DOHH2 (cell line): ENCODE measurements at regions not wholly inside any gene's neighbourhood (a gene's known extent, or its start where the extent isn't known, plus 50 kb on each side); places are given as distances from the start of the nearest gene placed in this dataset.

Experiments
- EZH2phosphoT487 ChIP-seq: fragments of 200-600 bp; sonication (generic); IDR thresholded peaks from 2 replicates; pipeline ENCODE4 v1.6.1; 2017; ENCODE audit warnings: borderline replicate concordance, mild to moderate bottlenecking, antibody characterized with exemption, low read length, moderate library complexity, mixed read lengths
- TF ChIP-seq, protein P1 (sequence below): fragments of 200-600 bp; sonication (generic); IDR thresholded peaks from one replicate; pipeline ENCODE4 v1.5.1; 2014; ENCODE audit warnings: antibody characterized with exemption, mild to moderate bottlenecking, low read depth, low read length; ENCODE audit not compliant: poor library complexity, severe bottlenecking

DNA sequence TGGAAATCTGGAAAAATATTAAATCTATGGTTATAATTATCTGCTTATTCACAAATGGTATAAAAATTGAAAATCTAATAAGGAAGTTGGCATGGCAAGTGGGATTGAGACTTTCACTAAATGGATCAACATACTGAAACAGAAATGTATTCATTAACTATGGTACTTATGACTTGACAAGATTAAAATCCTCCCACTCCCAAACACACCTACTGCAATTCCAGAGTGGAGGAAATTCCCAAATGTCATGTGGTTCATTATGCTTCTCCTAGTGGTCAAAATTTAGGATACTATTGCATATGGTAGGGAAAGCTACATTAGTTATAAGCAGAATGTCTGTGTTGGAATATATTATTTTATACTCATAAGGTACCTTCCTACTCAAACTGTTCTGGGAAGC, 265.3 kb upstream of the PRICKLE1 start:
- TF ChIP-seq, protein P1, sequence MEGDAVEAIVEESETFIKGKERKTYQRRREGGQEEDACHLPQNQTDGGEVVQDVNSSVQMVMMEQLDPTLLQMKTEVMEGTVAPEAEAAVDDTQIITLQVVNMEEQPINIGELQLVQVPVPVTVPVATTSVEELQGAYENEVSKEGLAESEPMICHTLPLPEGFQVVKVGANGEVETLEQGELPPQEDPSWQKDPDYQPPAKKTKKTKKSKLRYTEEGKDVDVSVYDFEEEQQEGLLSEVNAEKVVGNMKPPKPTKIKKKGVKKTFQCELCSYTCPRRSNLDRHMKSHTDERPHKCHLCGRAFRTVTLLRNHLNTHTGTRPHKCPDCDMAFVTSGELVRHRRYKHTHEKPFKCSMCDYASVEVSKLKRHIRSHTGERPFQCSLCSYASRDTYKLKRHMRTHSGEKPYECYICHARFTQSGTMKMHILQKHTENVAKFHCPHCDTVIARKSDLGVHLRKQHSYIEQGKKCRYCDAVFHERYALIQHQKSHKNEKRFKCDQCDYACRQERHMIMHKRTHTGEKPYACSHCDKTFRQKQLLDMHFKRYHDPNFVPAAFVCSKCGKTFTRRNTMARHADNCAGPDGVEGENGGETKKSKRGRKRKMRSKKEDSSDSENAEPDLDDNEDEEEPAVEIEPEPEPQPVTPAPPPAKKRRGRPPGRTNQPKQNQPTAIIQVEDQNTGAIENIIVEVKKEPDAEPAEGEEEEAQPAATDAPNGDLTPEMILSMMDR: no peak
- no peak for TF ChIP-seq EZH2phosphoT487
